ENCODE measurements at regions not wholly inside any gene's neighbourhood (a gene's known extent, or its start where the extent isn't known, plus 50 kb on each side); places are given as distances from the start of the nearest gene placed in this dataset.

DNA sequence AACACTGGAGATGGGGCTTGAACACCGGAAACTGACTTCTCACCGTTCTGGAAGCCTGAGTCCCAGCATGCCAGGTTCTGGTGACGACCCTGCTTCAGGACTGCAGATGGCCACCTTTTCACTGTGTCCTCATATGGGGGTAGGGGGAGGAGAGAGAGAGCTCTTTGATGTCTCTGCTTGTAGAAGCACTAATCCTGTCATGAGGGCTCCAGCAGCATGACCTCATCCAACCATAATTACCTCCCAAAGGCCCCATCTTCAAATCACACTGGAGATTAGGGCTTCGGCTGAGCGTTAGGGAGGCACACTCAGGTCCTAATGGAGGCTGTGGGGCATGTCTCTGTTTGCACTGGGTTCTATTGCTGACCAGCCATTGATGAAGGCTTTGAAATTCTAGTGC, 255.3 kb downstream of the TEX29 start:
- DNase-seq (ENCODE audit: low spot score) = no peak
- in situ Hi-C loops (cut with MboI; ENCODE audit: low pct_unique_long_range_greater_than_20kb, low sequenced_read_pairs, unreplicated experiment) = no loop called here
- TF ChIP-seq, protein P1, sequence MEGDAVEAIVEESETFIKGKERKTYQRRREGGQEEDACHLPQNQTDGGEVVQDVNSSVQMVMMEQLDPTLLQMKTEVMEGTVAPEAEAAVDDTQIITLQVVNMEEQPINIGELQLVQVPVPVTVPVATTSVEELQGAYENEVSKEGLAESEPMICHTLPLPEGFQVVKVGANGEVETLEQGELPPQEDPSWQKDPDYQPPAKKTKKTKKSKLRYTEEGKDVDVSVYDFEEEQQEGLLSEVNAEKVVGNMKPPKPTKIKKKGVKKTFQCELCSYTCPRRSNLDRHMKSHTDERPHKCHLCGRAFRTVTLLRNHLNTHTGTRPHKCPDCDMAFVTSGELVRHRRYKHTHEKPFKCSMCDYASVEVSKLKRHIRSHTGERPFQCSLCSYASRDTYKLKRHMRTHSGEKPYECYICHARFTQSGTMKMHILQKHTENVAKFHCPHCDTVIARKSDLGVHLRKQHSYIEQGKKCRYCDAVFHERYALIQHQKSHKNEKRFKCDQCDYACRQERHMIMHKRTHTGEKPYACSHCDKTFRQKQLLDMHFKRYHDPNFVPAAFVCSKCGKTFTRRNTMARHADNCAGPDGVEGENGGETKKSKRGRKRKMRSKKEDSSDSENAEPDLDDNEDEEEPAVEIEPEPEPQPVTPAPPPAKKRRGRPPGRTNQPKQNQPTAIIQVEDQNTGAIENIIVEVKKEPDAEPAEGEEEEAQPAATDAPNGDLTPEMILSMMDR (IDR thresholded peaks at IDR 0.05; ENCODE audit: extremely low read depth, insufficient read depth, missing control alignments) = no peak

DNA sequence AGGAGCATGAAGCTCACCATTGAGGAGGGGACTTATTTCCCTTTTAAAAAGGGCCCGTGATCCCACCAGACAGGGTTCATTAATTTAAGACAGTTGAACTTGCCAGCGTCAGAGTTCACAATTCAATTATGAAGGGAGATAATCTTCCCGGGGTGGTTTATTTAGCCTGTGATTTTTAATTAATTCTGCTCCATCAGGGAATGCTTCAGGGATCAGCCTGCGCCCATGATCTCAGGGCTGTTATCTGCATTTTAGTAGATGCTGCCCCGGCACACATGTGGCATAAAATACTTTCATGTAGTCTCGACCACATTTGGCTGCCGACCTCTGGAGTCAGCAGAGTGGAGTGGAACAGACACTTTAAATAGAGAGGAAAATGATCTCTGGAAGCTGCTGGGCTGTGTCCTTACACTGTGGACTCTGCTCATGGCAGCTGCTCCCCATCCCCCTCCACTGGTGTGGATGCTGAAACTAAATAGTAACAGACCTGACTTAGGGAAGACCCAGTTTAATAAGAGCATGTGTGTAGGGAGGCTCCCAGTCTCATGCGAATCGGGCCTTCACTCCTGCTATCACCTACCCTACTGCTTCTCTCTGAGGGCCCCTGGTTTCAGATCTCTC, 256.9 kb downstream of the TEX29 start:
- in situ Hi-C loops (cut with MboI; ENCODE audit: low pct_unique_long_range_greater_than_20kb, low sequenced_read_pairs, unreplicated experiment) = no loop called here
- DNase-seq (ENCODE audit: low spot score) = no peak
- TF ChIP-seq, protein P1 (IDR thresholded peaks at IDR 0.05; ENCODE audit: extremely low read depth, insufficient read depth, missing control alignments) = no peak

DNA sequence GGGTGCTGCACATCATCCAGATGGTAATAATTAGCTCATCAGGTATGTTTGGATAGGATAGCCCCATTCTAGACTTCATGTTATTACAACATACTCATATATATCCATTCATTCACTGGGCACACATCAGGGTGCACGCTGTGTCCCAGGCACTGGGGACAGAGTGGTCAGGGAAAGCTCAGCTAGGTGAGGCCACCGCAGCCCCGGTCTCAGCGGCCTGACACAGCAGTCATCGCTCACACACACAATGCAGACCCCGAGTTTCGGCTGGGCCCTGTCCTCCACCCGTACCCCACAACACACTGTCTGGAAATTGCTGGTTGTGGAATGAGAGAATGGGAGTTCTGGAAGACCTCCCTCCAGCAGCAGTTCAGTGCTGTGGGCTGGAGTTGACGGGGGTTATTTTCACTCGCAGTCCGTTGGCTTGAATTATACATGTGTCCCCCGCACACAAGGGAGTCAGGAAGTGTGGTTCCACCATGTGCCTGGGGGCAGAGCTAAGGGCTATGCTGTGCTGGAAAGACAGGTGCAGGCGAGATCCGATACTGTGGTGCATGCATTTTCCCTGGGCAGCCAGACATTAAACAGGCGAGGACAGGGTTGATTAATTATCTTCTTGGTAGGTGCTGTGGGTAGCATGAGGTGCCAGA, 257.6 kb downstream of the TEX29 start:
- no peak for DNase-seq (ENCODE audit: low spot score)
- TF ChIP-seq, protein P1 (IDR thresholded peaks at IDR 0.05; ENCODE audit: extremely low read depth, insufficient read depth, missing control alignments) = no peak
- in situ Hi-C loops (cut with MboI; ENCODE audit: low pct_unique_long_range_greater_than_20kb, low sequenced_read_pairs, unreplicated experiment) = no loop called here

DNA sequence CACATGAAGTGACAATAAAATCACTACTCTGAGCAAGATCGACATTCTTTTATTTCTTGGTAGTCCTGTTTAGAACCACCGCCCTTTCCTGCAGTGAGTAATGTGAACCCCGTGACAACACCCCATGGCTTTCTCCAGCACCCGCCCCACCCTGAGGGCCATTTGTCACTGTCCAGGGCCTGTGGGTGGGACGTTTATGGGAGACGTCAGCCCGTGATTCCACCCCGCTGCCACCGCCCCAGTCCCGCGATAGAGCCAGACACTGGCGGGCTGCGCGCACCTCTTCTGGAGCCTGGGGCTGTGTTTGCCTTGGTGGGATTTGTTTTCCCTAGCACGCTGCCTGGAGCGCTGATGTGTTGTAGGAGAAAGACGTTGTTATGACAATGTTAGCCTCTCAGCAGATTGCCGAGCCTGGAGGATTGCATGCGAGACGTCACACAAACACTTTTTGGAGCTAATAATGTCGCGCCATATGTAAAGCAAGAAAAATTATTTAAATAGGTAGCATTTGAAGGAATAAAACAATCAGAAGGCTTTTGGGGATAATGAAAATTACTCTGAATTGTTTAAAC, 263.7 kb downstream of the TEX29 start:
- no peak for DNase-seq (ENCODE audit: low spot score)
- TF ChIP-seq, protein P1 (IDR thresholded peaks at IDR 0.05; ENCODE audit: extremely low read depth, insufficient read depth, missing control alignments) = no peak
- in situ Hi-C loops (cut with MboI; ENCODE audit: low pct_unique_long_range_greater_than_20kb, low sequenced_read_pairs, unreplicated experiment) = no loop called here

DNA sequence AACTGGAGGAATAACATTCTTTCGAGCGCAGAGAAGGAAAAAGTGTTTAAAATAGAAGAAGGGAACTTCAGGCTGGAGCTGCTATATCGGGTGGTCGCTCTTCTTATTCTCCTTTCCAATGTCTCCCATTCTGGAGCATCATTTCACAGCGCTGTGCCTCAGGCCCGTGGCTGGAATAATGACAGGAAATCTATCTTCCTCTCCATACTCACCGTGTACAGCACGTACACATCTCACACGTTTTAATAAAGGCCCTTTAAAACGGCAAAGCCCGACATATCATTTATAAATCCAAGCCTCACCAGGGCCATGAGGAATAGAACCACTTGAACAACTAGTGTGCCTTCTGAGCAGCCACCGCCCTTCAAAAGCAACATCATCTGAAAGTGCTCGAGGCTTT, 264.4 kb downstream of the TEX29 start:
- DNase-seq (ENCODE audit: low spot score) = no peak
- in situ Hi-C loops (cut with MboI; ENCODE audit: low pct_unique_long_range_greater_than_20kb, low sequenced_read_pairs, unreplicated experiment) = no loop called here
- TF ChIP-seq, protein P1 (IDR thresholded peaks at IDR 0.05; ENCODE audit: extremely low read depth, insufficient read depth, missing control alignments) = no peak

DNA sequence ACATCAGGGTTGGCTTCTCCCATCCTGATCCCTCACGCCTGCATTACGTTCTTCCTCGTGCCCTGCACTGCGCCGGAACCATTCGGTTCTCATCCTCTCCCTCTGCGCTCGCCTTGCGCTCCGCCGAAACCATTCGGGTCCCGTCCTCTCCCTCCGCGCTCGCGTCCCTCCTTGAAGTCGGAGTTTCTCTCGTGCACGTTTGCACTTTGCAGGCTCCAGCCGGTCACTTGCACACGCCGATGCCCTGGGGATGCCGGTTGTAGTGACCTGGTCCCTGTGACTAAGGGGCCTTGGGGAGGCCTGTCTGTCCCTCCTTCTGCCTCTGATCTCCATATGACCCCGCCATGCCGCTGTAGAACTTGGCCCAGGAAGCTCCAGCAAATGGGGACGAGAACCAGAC, 265.8 kb downstream of the TEX29 start:
- TF ChIP-seq, protein P1 (IDR thresholded peaks at IDR 0.05; ENCODE audit: extremely low read depth, insufficient read depth, missing control alignments) = no peak
- in situ Hi-C loops (cut with MboI; ENCODE audit: low pct_unique_long_range_greater_than_20kb, low sequenced_read_pairs, unreplicated experiment) = no loop called here
- no peak for DNase-seq (ENCODE audit: low spot score)
